SK-N-SH (cell line): ENCODE measurements at regions not wholly inside any gene's neighbourhood (a gene's known extent, or its start where the extent isn't known, plus 50 kb on each side); places are given as distances from the start of the nearest gene placed in this dataset.

Source experiments
- FOXM1 ChIP-seq: IDR thresholded peaks from 2 replicates; pipeline ENCODE4 v1.4.0; 2012; ENCODE audit warnings: low read depth, mild to moderate bottlenecking
- MEF2A ChIP-seq: IDR thresholded peaks from 2 replicates; pipeline ENCODE4 v1.4.0; 2012; ENCODE audit warnings: low read depth, borderline replicate concordance
- POLR2AphosphoS5 ChIP-seq: IDR thresholded peaks from 2 replicates; pipeline ENCODE4 v1.6.1; 2012; ENCODE audit warnings: low read depth, low read length
- RAD21 ChIP-seq: IDR thresholded peaks from 2 replicates; pipeline ENCODE4 v1.6.1; 2012; ENCODE audit warnings: mild to moderate bottlenecking, low read length
- SIN3A ChIP-seq: IDR thresholded peaks from 2 replicates; pipeline ENCODE4 v1.6.1; 2012; ENCODE audit warnings: low read depth, mild to moderate bottlenecking, low read length, moderate library complexity, borderline replicate concordance
- TEAD4 ChIP-seq: IDR thresholded peaks from 2 replicates; pipeline ENCODE4 v1.4.0; 2012; ENCODE audit warnings: mild to moderate bottlenecking, borderline replicate concordance; ENCODE audit not compliant: insufficient read depth
- TF ChIP-seq, protein P1 (sequence below): IDR thresholded peaks from 2 replicates; pipeline ENCODE4 v1.4.0; 2012; ENCODE audit warnings: low read depth, borderline replicate concordance
- TF ChIP-seq, protein P2 (sequence below): fragments of 200-600 bp; sonication (generic); IDR thresholded peaks from 2 replicates; pipeline ENCODE4 v1.6.1; 2017; ENCODE audit warnings: antibody characterized with exemption, mild to moderate bottlenecking, moderate library complexity
- TF ChIP-seq, protein P3 (sequence below): fragments of 150-350 bp; IDR thresholded peaks from 2 replicates; pipeline ENCODE4 v1.6.1; 2017; ENCODE audit warnings: antibody characterized with exemption, low read length, low read depth, borderline replicate concordance
- TF ChIP-seq, protein P4 (sequence below): IDR thresholded peaks from 2 replicates; pipeline ENCODE4 v1.6.1; 2012; ENCODE audit warnings: mild to moderate bottlenecking, low read depth, low read length, moderate library complexity
- TF ChIP-seq, protein P5 (sequence below): IDR thresholded peaks from 2 replicates; pipeline ENCODE4 v1.4.0; 2012; ENCODE audit warnings: low read depth

- TF ChIP-seq, protein P1, sequence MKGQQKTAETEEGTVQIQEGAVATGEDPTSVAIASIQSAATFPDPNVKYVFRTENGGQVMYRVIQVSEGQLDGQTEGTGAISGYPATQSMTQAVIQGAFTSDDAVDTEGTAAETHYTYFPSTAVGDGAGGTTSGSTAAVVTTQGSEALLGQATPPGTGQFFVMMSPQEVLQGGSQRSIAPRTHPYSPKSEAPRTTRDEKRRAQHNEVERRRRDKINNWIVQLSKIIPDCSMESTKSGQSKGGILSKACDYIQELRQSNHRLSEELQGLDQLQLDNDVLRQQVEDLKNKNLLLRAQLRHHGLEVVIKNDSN = no peak
- TF ChIP-seq FOXM1 (no peak), POLR2AphosphoS5 (no peak), MEF2A (no peak), RAD21 (no peak), TEAD4 (no peak), SIN3A (no peak)
- TF ChIP-seq, protein P2, sequence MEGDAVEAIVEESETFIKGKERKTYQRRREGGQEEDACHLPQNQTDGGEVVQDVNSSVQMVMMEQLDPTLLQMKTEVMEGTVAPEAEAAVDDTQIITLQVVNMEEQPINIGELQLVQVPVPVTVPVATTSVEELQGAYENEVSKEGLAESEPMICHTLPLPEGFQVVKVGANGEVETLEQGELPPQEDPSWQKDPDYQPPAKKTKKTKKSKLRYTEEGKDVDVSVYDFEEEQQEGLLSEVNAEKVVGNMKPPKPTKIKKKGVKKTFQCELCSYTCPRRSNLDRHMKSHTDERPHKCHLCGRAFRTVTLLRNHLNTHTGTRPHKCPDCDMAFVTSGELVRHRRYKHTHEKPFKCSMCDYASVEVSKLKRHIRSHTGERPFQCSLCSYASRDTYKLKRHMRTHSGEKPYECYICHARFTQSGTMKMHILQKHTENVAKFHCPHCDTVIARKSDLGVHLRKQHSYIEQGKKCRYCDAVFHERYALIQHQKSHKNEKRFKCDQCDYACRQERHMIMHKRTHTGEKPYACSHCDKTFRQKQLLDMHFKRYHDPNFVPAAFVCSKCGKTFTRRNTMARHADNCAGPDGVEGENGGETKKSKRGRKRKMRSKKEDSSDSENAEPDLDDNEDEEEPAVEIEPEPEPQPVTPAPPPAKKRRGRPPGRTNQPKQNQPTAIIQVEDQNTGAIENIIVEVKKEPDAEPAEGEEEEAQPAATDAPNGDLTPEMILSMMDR = no peak
- TF ChIP-seq, protein P3, sequence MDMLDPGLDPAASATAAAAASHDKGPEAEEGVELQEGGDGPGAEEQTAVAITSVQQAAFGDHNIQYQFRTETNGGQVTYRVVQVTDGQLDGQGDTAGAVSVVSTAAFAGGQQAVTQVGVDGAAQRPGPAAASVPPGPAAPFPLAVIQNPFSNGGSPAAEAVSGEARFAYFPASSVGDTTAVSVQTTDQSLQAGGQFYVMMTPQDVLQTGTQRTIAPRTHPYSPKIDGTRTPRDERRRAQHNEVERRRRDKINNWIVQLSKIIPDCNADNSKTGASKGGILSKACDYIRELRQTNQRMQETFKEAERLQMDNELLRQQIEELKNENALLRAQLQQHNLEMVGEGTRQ = no peak
- TF ChIP-seq, protein P4, sequence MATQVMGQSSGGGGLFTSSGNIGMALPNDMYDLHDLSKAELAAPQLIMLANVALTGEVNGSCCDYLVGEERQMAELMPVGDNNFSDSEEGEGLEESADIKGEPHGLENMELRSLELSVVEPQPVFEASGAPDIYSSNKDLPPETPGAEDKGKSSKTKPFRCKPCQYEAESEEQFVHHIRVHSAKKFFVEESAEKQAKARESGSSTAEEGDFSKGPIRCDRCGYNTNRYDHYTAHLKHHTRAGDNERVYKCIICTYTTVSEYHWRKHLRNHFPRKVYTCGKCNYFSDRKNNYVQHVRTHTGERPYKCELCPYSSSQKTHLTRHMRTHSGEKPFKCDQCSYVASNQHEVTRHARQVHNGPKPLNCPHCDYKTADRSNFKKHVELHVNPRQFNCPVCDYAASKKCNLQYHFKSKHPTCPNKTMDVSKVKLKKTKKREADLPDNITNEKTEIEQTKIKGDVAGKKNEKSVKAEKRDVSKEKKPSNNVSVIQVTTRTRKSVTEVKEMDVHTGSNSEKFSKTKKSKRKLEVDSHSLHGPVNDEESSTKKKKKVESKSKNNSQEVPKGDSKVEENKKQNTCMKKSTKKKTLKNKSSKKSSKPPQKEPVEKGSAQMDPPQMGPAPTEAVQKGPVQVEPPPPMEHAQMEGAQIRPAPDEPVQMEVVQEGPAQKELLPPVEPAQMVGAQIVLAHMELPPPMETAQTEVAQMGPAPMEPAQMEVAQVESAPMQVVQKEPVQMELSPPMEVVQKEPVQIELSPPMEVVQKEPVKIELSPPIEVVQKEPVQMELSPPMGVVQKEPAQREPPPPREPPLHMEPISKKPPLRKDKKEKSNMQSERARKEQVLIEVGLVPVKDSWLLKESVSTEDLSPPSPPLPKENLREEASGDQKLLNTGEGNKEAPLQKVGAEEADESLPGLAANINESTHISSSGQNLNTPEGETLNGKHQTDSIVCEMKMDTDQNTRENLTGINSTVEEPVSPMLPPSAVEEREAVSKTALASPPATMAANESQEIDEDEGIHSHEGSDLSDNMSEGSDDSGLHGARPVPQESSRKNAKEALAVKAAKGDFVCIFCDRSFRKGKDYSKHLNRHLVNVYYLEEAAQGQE = no peak
- TF ChIP-seq, protein P5, sequence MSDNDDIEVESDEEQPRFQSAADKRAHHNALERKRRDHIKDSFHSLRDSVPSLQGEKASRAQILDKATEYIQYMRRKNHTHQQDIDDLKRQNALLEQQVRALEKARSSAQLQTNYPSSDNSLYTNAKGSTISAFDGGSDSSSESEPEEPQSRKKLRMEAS = no peak
Measured at GRCh38 chr1:177366091-177366490, 195.3 kb downstream of the BRINP2 start.
